HG03342 (cell line): ENCODE measurements at regions not wholly inside any gene's neighbourhood (a gene's known extent, or its start where the extent isn't known, plus 50 kb on each side); places are given as distances from the start of the nearest gene placed in this dataset.
"Not testable (repeated sequence)": the region's sequence is repeated elsewhere in the genome, so short reads cannot be mapped to it uniquely, and the experiment has no call there.

Experiments
- ATAC-seq: cut with Tn5 transposase; IDR thresholded peaks from one replicate; pipeline ENCODE4 v1.9.1; 2021; ENCODE audit warnings: mild to moderate bottlenecking, moderate library complexity; ENCODE audit not compliant: unreplicated experiment

- not testable (repeated sequence) for ATAC-seq
These were observed 247.5 kb downstream of the SPATA31A6 start for GRCh38 chr9:42430674-42431615.

GRCh38 chr9:42431616-42432010 is 248.2 kb downstream of the SPATA31A6 start:
- ATAC-seq = not testable (repeated sequence)

- ATAC-seq = not testable (repeated sequence)
These were observed 251.6 kb downstream of the SPATA31A6 start for GRCh38 chr9:42434844-42435714.

GRCh38 chr9:42435715-42436342 is 252.4 kb downstream of the SPATA31A6 start:
- not testable (repeated sequence) for ATAC-seq

GRCh38 chr9:42437057-42437759 is 253.7 kb downstream of the SPATA31A6 start:
- not testable (repeated sequence) for ATAC-seq

- not testable (repeated sequence) for ATAC-seq
These were observed 259.2 kb downstream of the SPATA31A6 start for GRCh38 chr9:42442680-42443079.

- ATAC-seq = not testable (repeated sequence)
These were observed 260.0 kb downstream of the SPATA31A6 start for GRCh38 chr9:42443414-42443813.

- ATAC-seq = not testable (repeated sequence)
These were observed 278.0 kb downstream of the SPATA31A6 start for GRCh38 chr9:42461436-42461835.

GRCh38 chr9:42461863-42462262 is 278.4 kb downstream of the SPATA31A6 start:
- not testable (repeated sequence) for ATAC-seq

GRCh38 chr9:42463981-42464380 is 280.5 kb downstream of the SPATA31A6 start:
- not testable (repeated sequence) for ATAC-seq

GRCh38 chr9:42470577-42470976 is 287.1 kb downstream of the SPATA31A6 start:
- ATAC-seq = not testable (repeated sequence)

GRCh38 chr9:42490989-42491388 is 307.5 kb downstream of the SPATA31A6 start:
- not testable (repeated sequence) for ATAC-seq

GRCh38 chr9:42502620-42503264 is 319.3 kb downstream of the SPATA31A6 start:
- not testable (repeated sequence) for ATAC-seq

GRCh38 chr9:42508111-42508510 is 324.7 kb downstream of the SPATA31A6 start:
- not testable (repeated sequence) for ATAC-seq

GRCh38 chr9:42513535-42513934 is 330.1 kb downstream of the SPATA31A6 start:
- ATAC-seq = not testable (repeated sequence)

GRCh38 chr9:42534325-42534983 is 351.0 kb downstream of the SPATA31A6 start:
- not testable (repeated sequence) for ATAC-seq

- not testable (repeated sequence) for ATAC-seq
These were observed 351.5 kb downstream of the SPATA31A6 start for GRCh38 chr9:42534984-42535325.

- not testable (repeated sequence) for ATAC-seq
These were observed 367.4 kb downstream of the SPATA31A6 start for GRCh38 chr9:42550789-42551357.

- not testable (repeated sequence) for ATAC-seq
These were observed 385.1 kb downstream of the SPATA31A6 start for GRCh38 chr9:42568530-42568929.
